NCI-H1930 (cell line): ENCODE measurements at regions not wholly inside any gene's neighbourhood (a gene's known extent, or its start where the extent isn't known, plus 50 kb on each side); places are given as distances from the start of the nearest gene placed in this dataset.

Source experiments
- DNase-seq, 2 experiments: peaks; one replicate each; lab custom pipeline; 2025; lab: John Stamatoyannopoulos, UW

DNA sequence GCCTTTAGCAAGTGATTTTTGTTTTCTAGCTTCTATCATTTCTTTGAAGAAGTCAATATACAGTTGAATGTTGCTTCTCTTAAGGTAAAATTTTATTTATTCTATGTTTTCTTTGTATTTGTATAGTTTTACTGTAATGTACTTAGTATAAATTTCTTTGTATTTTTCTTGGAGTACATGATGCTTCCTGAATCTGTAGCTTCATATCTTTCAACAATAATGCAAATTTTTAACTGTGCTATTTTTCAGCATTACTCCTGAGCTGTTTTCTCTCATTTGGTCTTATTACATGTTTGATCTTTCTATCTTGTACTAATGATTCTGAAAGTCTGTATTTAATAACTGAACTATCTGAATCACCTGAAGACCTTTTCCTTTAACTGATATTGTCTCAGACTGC is 253.9 kb upstream of the NXPH2 start:
- DNase-seq, result no peak

DNA sequence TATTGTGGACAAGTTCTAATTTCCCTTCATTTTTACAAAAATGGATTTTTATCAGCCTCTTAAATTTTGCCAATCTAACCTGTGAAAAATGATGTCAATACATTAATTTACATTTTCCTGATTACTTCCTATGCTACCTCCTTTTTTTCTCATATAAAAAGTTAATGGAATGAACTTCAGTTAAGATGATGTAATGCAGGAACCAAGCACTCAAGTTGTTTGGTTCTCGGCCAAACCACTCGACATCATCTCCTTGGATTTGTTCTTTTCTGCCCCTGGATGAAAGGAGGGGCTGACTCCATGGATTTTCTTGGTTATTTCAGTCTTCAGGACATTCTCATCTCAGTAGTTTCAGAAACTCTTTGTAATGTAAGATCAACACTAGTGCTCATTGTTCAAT is 253.1 kb upstream of the NXPH2 start:
- DNase-seq, result no peak

DNA sequence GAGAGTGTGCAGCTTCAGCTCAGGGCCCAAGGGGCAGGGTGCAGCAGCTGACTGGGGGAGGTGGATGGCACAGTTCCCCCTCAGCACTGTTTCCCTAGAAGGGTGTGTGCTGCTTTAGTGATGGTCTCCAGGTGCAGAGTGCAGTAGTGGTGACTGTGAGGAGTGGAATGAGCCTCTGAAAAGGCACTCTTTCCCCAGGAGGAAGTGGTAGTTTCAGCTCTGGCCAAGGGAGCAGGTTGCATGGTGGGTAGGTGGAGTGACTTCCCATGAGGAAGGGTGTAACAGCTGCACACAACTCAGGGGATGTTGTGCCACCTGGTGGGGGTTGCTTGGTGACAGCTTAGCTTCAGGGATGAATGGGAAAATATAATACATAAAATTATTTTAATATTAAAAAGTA is 251.5 kb upstream of the NXPH2 start:
- DNase-seq, result no peak

DNA sequence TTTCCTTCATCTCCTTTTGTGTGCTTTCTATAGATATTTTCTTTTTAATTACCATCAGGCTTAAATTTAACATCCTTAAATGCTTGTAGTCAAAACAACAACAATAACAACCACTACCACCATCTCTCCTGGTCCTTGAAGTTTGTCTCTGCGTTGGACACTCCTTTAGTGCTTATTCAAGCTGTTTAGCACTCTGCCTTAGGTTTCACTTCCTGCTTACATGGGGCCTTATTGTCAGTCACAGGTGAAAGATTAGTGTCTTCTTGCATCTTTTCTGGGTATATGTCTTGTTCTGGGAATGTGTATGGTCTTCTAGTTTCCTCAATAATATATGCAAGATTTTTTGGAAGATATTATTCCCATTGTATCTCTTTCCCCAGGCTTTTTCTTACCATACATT is 240.1 kb upstream of the NXPH2 start:
- no peak for DNase-seq

DNA sequence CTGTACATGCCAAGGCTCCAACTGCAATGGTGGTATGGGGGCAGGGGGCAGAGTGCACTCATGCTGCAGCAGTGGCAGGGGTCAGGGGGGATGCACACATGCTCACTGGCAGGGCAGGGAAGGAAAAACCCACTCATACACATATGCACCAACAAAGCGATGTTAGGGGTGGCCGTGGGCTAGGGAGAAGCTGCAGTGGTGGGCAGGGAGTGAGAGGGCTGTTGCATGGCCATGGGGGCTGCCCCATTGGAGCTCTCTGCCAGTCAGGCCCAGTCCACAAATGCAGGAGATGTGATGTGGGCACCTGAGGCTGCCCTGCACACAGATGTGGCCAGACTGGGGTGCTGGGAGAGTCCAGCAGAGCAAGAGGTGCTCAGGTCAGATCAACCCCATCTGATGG is 238.1 kb upstream of the NXPH2 start:
- DNase-seq, result no peak

DNA sequence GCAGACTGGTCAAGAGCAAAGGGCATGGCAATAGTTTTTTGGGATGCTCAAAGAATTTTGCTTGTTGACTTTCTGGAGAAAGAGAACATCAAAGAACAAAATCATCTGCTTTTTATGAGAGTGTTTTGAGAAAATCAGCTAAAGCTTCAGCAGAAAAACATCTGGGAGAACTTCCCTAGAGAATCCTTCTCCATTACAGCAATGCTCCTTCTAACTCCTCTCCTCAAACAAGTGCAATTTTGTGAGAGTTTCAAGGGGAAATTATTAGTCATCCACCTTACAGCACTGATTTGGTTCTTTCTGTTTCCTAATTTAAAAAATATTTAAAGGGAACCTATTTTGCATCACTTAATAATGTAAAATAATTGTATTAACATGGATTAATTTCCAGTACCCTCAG is 226.9 kb upstream of the NXPH2 start:
- DNase-seq, result no peak

DNA sequence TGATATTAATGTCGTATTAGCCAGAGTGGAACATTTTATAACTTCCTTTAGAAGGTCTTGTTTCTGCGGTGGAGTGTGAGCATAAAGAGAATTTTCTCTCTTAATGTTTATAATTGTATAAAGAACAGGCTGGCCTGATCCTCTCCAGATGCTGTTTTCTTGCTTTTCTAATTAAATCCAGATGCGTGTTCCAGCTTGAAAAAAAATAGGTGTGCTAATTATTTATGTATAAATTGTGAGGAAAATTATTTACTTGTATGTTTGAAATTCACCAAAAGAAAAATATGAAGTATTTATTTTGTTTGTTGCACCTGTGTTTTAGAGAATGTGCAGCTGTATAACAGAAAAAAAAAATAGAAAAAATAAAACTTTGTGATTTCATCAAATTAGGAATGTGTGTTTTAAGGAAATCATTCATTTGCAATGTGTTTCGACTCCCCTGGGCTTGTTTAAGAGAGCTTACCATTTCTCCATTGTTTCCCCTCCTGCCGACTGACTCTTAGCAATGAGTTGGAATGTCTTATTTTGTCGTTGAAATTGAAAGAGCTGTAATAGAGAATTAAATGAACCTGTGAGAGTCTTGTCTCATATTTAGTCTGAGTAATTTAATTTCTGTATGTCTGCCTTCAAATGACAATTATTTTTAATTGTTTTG is 220.1 kb upstream of the NXPH2 start:
- DNase-seq, result no peak

DNA sequence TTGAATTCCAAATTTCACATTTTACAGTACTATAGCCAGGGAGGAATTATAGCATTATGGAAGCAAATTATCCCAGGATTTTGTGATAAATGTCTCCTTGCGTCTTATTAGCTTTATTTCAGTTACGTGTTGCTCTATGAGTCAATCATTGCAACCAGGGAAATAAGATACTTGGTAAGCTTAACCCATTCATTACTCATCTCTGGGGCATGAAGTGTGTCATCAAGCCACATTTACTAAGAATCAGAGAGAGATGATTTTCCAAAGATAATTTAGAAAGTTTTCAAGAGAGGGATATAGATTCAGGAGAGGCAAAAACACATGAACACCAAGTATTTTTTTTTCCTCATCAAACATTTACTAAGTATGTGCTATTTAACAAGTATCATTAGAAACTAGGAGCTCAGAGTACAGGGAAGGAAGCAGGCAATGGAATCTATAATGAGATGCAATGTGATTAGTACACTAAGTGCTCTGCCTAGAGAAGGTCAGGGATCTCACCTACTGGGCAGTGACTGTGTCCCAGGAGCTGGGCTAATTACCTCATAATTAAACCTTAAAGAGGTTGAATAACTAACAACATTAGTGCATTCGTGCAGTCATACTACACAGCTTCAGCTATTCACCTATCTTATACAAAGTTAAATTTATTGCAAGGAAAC is 217.8 kb upstream of the NXPH2 start:
- DNase-seq, result no peak

DNA sequence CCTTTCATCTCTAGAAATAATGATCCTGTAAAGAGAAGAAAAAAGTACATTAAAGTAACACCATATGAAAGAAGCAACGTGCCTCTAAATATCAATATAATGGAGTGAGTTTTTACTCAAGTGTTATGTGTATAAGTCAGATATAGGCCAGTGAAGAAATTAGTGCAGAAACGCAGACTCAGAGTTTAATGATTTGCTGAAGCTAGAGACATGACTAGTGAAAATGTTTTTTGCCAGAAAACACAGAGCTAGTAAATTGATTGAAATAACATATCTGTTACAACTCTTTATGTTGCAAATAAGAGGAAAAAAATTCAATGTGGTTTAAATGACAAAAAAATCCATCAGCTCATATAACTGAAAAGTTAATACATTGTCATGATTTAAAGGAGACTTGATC is 217.2 kb upstream of the NXPH2 start:
- DNase-seq, result no peak

DNA sequence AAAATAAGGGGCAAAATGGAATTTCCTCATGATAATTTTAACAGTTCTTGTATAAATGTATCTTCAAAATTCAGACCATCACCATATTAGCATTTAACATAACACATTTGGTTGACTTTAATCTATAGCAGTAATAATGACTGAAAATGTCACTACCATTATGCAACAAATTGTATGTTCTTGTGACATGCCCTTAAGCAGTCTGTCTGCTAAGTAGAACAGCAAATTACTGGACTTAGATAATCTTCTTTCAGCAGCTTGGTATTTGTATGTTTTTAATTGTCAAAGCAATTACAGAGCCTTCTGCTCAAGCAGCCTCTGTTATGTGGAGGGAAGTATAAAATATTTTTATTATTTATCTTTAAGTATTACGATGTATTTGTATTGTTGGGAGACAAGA is 214.3 kb upstream of the NXPH2 start:
- no peak for DNase-seq

DNA sequence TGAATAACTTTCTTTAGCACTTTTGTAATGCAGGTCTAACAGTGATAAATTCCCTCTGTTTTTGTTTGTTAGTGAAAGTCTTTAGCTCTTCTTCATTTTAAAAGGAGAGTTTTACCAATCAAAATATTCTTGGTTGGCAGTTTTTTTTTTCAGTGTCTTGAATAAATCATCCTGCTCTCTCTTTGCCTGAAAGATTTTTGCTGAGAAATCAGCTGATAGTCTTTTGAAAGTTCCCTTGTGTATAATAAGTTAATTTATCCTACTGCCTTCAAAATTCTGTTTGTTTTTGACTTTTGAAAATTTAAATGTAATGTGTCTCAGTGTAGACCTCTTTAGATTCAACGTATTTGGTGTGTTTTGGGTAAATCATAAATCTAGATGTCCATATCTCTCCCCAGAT is 205.7 kb upstream of the NXPH2 start:
- no peak for DNase-seq

DNA sequence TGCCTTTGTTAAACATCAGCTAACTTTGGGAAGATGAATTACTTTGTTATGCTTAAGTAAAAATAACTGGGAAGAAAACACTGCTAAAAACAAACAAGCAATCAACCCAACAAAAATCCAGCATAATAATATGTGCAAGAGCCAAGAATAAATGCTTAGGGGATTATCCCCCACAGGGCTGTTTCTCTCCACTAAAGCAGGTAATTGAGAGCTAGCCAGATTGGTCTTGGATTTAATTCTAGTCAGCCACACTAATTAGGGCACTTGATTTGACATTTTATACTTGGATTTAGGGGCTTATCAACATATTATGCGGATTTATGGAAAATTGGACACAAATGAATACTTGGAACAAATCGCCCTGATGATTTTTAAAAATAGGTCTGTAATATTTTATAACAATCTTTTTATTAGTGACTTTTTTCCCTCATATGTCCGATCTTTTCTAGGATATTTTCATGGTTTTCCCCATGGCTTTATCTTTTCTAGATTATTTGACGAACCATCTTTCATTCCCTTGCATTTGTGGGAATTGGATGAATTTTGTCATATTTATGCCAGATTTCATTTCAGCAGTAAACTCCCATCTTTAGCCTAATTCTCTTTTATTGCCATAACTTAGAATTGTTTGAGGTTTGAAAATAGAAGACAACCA is 199.1 kb upstream of the NXPH2 start:
- DNase-seq, result no peak

DNA sequence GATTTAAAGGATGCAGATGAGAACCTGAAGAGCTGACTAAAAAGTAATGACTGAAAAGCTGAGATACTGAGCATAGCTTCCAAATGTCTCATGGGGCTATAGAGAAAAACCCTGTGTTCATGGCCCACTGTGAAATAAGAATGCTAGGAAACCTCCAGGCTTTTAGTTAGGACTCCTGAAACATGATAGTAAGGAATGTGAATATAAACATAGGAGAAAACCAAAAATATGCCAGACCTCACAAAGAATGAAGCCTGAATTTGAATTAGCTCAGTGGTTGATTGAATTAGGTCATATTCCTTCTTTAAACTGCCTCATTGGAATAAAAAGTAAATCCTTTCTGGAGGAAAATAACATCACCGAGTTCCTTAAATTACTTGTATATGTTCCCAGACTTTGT is 194.5 kb upstream of the NXPH2 start:
- DNase-seq, result no peak

DNA sequence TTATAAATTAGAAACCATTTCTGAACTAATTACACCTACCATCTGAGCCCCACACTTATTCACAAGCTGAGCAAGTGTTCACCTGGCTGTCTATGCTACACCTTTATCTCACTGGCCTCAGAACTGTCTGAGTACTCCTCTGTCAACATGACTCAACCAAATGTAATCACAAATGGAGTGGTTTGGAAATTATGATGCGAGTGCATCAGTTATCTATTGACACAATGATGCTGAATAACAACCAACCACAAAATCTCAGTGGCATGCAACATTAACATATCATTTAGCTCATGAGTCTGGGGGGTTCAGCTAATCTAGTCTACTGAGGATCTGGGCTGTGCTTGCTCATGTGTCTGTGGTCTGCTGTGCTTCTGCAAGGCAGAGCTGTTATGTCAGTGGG is 184.2 kb upstream of the NXPH2 start:
- DNase-seq, result peak in 1 of 2 experiments; percentile 1

DNA sequence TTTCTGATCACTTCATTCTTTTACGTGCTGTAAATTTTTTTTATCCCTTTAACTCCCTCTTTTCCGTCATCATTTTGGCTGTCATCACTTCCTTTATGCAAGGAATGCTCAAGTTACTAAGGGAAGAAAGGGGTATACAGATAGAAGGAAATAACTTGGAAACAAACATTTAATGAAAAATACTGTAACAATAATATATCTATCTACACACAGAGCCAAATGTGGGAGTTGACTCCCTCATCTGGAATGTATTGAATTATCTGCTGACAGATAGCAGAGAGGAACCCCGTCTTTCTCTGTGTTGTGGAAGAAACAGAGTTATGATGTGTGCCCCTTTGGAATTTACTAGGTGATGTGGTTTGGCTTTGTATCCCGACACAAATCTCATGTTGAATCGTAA is 182.5 kb upstream of the NXPH2 start:
- no peak for DNase-seq

DNA sequence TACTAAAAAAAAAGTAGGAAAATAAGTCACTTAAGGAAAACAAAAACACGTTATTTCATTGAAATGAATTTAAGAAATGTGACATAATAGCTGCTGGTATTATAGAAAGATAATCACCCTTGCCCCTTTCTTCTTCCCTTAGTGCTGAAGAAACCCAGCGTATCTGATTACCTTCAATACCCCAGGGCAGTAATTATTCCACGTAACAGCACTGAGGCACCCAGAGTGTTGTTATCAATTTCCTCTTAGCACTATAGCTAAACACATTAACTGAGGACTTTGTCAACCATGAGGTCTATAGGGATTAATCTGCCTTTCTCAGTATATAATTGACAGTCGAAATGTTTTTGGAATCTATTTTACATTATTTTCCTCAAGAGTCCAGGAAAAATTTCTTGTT is 180.0 kb upstream of the NXPH2 start:
- DNase-seq, result no peak

DNA sequence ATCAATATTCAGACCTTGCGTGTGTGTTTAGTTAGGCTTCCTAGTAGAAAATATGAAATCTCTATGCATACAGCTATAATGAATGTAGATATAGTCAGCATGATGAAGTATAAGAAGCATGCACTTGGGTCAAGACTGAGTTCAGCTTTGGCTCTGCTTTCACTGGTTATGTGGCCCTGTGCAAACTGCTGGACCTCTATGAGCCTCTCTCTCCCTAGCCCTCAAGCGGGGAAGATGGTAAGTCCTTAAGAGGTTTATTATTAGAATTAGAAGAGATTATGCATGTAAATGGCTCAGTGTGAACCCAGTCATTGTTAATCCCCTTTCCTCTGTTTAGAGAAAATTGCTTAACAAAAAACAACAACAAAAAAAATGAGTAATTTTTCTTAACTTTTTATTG is 178.8 kb upstream of the NXPH2 start:
- DNase-seq, result no peak

DNA sequence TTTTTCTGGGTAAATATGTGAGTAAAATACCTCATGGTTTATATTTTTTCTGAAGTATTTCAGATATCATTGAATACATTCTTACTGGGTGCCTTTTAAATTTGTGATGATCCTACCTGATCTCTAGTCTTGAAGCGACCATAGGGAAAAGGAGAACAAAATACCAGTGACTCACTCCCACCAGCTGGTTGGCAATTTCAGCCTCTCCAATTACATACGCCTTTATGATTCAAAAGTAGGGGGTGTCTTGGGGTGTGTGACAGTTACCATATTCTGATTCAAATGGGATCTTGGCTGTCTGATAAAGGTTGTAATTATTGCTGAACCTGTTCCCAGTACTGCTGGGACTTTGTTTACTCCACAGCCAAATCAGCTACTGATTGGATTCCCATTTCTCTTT is 175.9 kb upstream of the NXPH2 start:
- DNase-seq, result no peak

DNA sequence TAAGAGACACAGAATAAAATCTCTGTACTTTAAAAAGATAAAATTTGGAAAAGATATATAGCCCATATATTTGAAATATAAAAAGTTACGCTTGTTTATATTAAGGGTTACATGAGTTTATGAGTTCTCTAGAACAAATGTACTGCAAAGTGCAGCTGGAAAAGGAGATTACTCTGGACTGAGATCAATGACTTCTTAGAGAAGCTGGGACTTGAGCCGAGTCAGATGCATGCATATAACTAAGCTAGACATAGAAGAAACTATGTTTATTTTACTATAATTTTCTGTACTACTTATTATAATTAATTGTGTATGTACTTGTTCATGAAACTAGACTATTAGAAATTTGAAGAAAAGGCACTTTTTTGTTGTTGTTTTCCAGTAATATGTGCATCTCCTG is 170.3 kb upstream of the NXPH2 start:
- no peak for DNase-seq

DNA sequence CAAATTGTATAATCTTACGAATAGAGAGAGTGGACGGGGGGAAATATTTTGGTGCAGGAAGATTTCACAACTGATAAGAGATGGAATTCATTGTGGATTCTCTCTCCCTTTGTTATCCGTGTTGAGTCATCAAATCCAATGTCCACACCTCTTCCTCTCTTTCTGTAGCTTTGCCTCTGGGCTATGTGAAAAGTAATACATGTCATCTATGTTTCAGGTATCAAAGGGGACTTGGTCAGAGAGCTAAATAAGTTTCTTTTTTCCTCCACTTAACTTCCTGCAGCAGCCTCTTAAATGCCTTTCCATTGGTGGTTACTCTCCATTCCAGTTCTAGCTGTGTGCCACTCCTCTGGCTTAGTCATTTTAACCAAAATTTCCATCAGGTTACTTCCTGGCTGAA is 169.3 kb upstream of the NXPH2 start:
- DNase-seq, result no peak

DNA sequence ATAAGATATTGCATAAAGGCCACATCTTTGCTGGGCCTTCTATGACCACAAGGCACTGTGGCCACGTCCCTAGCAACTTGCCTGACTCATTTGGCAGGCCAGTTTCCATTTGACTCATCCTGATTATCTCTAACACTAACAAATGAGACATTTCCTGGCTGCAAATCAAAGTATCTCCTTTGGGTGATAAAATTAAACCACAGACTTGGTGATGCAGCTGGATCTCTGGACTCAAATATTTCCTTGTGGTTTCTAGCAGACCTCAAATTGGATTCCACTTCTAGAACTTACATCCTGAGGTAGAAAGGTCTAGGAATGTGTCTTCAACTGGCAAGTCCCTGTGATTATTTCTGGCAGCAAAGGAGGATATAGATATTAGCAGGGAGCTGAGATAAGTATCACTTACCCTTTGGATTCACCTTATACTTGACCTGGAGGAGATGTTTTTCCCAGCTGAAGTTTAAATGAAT is 167.9 kb upstream of the NXPH2 start:
- DNase-seq, result no peak

DNA sequence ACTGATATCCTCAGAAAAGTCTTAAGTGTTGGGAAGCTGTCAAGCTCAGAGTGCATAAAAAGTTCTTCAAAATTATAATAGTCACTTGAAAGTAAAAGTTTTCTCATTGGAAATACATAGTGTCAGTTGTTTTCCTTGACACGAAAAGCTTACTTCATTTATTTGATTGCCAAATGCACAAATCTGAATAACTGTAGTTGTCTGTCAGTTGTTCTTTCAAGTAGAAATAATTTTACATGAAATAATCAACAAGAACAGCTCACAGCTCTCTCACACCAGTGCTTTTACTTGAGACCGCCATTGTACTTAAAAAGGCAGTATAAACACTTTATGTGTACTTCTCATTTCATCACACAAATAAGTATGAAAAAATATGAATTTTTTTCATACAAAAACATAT is 163.3 kb upstream of the NXPH2 start:
- no peak for DNase-seq

DNA sequence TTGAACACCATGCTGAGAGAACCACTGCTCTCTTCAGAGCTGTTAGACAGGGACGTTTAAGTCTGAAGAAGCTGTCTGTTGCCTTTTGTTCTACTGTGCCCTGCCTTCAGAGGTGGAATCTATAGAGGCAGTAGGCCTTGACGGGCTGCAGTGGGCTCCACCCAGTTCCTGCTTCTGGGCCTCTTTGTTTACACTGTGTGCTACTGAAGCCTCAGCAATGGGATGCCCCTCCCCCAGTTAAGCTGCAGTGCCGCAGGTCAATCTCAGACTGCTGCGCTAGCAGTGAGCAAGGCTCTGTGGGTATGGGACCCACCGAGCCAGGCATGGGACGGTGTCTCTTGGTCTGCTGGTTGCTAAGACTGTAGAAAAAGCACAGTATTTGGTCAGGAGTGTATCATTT is 162.3 kb upstream of the NXPH2 start:
- DNase-seq, result no peak
